Nephron progenitor cell (in vitro differentiated cells): ENCODE measurements at regions not wholly inside any gene's neighbourhood (a gene's known extent, or its start where the extent isn't known, plus 50 kb on each side); places are given as distances from the start of the nearest gene placed in this dataset.

Experiments
- DNase-seq: peaks from one replicate; pipeline ENCODE4 v3.0.0; 2021
- H3K27ac Mint-ChIP-seq: 2 replicates; pipeline ENCODE4 v1.8.0; 2021; ENCODE audit warnings: mild to moderate bottlenecking, moderate library complexity, mixed read lengths
- H3K27me3 Mint-ChIP-seq: 2 replicates; pipeline ENCODE4 v1.8.0; 2021; ENCODE audit warnings: mild to moderate bottlenecking, low read depth, mixed read lengths; ENCODE audit not compliant: poor library complexity
- H3K36me3 Mint-ChIP-seq: 2 replicates; pipeline ENCODE4 v1.8.0; 2021; ENCODE audit warnings: low read depth, mixed read lengths
- H3K4me1 Mint-ChIP-seq: 2 replicates; pipeline ENCODE4 v1.8.0; 2021; ENCODE audit warnings: mixed read lengths
- H3K4me3 Mint-ChIP-seq: 2 replicates; pipeline ENCODE4 v1.8.0; 2021; ENCODE audit warnings: mild to moderate bottlenecking, moderate library complexity, mixed read lengths
- H3K9me3 Mint-ChIP-seq: 2 replicates; pipeline ENCODE4 v1.8.0; 2021; ENCODE audit warnings: mild to moderate bottlenecking, moderate library complexity, mixed read lengths
- CTCF ChIP-seq: fragments of 200-600 bp; sonication (generic); IDR thresholded peaks from 2 replicates; pipeline ENCODE4 v1.5.0; 2021; ENCODE audit warnings: antibody characterized with exemption

- H3K27ac Mint-ChIP-seq: no peak overlapping the region
- no peaks in the 10 kb centered on the region for H3K27me3 Mint-ChIP-seq
- peaks cover 49% of the 10 kb centered on the region for H3K4me1 Mint-ChIP-seq
- H3K4me3 Mint-ChIP-seq: no peak overlapping the region
- H3K9me3 Mint-ChIP-seq: peaks cover 6% of the 10 kb centered on the region
- TF ChIP-seq CTCF: no peak
- no peak for DNase-seq
- H3K36me3 Mint-ChIP-seq: peaks cover 6% of the 10 kb centered on the region
Observed at GRCh38 chr13:24090049-24090448, 70.5 kb upstream of the SPATA13 start.

GRCh38 chr13:24091080-24091479, 69.4 kb upstream of the SPATA13 start:
- no peaks in the 10 kb centered on the region for H3K27me3 Mint-ChIP-seq
- H3K4me1 Mint-ChIP-seq: peaks cover 42% of the 10 kb centered on the region
- TF ChIP-seq CTCF: no peak
- DNase-seq: no peak
- H3K36me3 Mint-ChIP-seq: peaks cover 6% of the 10 kb centered on the region
- peaks cover 6% of the 10 kb centered on the region for H3K9me3 Mint-ChIP-seq
- H3K4me3 Mint-ChIP-seq: no peak overlapping the region
- H3K27ac Mint-ChIP-seq: peak overlapping the region; percentile 35

- no peak for TF ChIP-seq CTCF
- peak overlapping the region; percentile 23 for H3K27ac Mint-ChIP-seq
Observed at GRCh38 chr13:24092108-24092507, 68.4 kb upstream of the SPATA13 start.

GRCh38 chr13:24093047-24093446, 67.5 kb upstream of the SPATA13 start:
- H3K27ac Mint-ChIP-seq: peak overlapping the region; percentile 35
- no peak overlapping the region for H3K4me3 Mint-ChIP-seq
- H3K4me1 Mint-ChIP-seq: peaks cover 23% of the 10 kb centered on the region
- TF ChIP-seq CTCF: no peak
- no peaks in the 10 kb centered on the region for H3K27me3 Mint-ChIP-seq
- H3K9me3 Mint-ChIP-seq: peaks cover 18% of the 10 kb centered on the region
- no peak for DNase-seq
- H3K36me3 Mint-ChIP-seq: peaks cover 17% of the 10 kb centered on the region

More at GRCh38 chr13:24092108-24092507, 68.4 kb upstream of the SPATA13 start:
- H3K27me3 Mint-ChIP-seq: no peaks in the 10 kb centered on the region
- H3K4me3 Mint-ChIP-seq: no peak overlapping the region
- H3K4me1 Mint-ChIP-seq: peaks cover 32% of the 10 kb centered on the region
- DNase-seq: no peak
- H3K9me3 Mint-ChIP-seq: peaks cover 13% of the 10 kb centered on the region
- H3K36me3 Mint-ChIP-seq: peaks cover 12% of the 10 kb centered on the region

- TF ChIP-seq CTCF: no peak
- peaks cover 31% of the 10 kb centered on the region for H3K4me1 Mint-ChIP-seq
- H3K36me3 Mint-ChIP-seq: peaks cover 17% of the 10 kb centered on the region
- peaks cover 7% of the 10 kb centered on the region for H3K27me3 Mint-ChIP-seq
- H3K4me3 Mint-ChIP-seq: no peak overlapping the region
- no peak for DNase-seq
- H3K9me3 Mint-ChIP-seq: peaks cover 18% of the 10 kb centered on the region
- no peak overlapping the region for H3K27ac Mint-ChIP-seq
Observed at GRCh38 chr13:24096659-24097058, 63.9 kb upstream of the SPATA13 start.

- Mint-ChIP-seq H3K36me3 (peaks cover 17% of the 10 kb centered on the region), H3K4me3 (no peak overlapping the region), H3K27me3 (peaks cover 7% of the 10 kb centered on the region), H3K4me1 (peaks cover 30% of the 10 kb centered on the region), H3K9me3 (peaks cover 18% of the 10 kb centered on the region), H3K27ac (no peak overlapping the region)
- TF ChIP-seq CTCF: no peak
- no peak for DNase-seq
Observed at GRCh38 chr13:24097064-24097463, 63.5 kb upstream of the SPATA13 start.
